SIG-M5 treated with dmso at 0.1 percent for 504 hours (cell line): ENCODE measurements at regions not wholly inside any gene's neighbourhood (a gene's known extent, or its start where the extent isn't known, plus 50 kb on each side); places are given as distances from the start of the nearest gene placed in this dataset.

Source experiments
- DNase-seq: peaks from one replicate; lab custom pipeline; 2025; ENCODE audit not compliant: unreplicated experiment; lab: John Stamatoyannopoulos, UW

- DNase-seq: no peak
Measured at GRCh38 chr14:39897657-39898056, 465.4 kb upstream of the FBXO33 start.

GRCh38 chr14:39890026-39890425, 457.8 kb upstream of the FBXO33 start:
- no peak for DNase-seq

GRCh38 chr14:39884091-39884490, 451.9 kb upstream of the FBXO33 start:
- no peak for DNase-seq

GRCh38 chr14:39880965-39881364, 448.7 kb upstream of the FBXO33 start:
- DNase-seq: no peak

GRCh38 chr14:39880106-39880695, 448.0 kb upstream of the FBXO33 start:
- DNase-seq: no peak

- DNase-seq: no peak
Measured at GRCh38 chr14:39877577-39878190, 445.5 kb upstream of the FBXO33 start.

- no peak for DNase-seq
Measured at GRCh38 chr14:39876916-39877315, 444.7 kb upstream of the FBXO33 start.

GRCh38 chr14:39875028-39875427, 442.8 kb upstream of the FBXO33 start:
- DNase-seq: no peak

GRCh38 chr14:39873791-39874190, 441.6 kb upstream of the FBXO33 start:
- no peak for DNase-seq

GRCh38 chr14:39868949-39869348, 436.7 kb upstream of the FBXO33 start:
- DNase-seq: no peak

GRCh38 chr14:39868251-39868650, 436.0 kb upstream of the FBXO33 start:
- DNase-seq: no peak

- DNase-seq: no peak
Measured at GRCh38 chr14:39863441-39863840, 431.2 kb upstream of the FBXO33 start.

GRCh38 chr14:39861696-39862095, 429.5 kb upstream of the FBXO33 start:
- no peak for DNase-seq

GRCh38 chr14:39861229-39861600, 429.0 kb upstream of the FBXO33 start:
- no peak for DNase-seq

GRCh38 chr14:39860596-39861228, 428.5 kb upstream of the FBXO33 start:
- DNase-seq: no peak

- no peak for DNase-seq
Measured at GRCh38 chr14:39859314-39859713, 427.1 kb upstream of the FBXO33 start.

GRCh38 chr14:39857376-39858055, 425.3 kb upstream of the FBXO33 start:
- DNase-seq: no peak

GRCh38 chr14:39853441-39853840, 421.2 kb upstream of the FBXO33 start:
- no peak for DNase-seq

GRCh38 chr14:39851202-39851601, 419.0 kb upstream of the FBXO33 start:
- DNase-seq: no peak

GRCh38 chr14:39847852-39848251, 415.6 kb upstream of the FBXO33 start:
- DNase-seq: no peak

GRCh38 chr14:39847194-39847593, 415.0 kb upstream of the FBXO33 start:
- DNase-seq: no peak

- DNase-seq: no peak
Measured at GRCh38 chr14:39843881-39844280, 411.6 kb upstream of the FBXO33 start.
